Duodenal mucosa (tissue), 2 donors: ENCODE measurements at regions not wholly inside any gene's neighbourhood (a gene's known extent, or its start where the extent isn't known, plus 50 kb on each side); places are given as distances from the start of the nearest gene placed in this dataset.
A peak's percentile ranks its signal among the peaks of the same experiment; 100 is the strongest.

Source experiments
- H3K27ac ChIP-seq: one replicate; pipeline ENCODE4 v1.7.0; 2013; ENCODE audit warnings: low read depth, low read length
- H3K27me3 ChIP-seq, 2 donors: one replicate each; pipeline ENCODE4 v1.7.0; 2013; ENCODE audit warnings: low read length in 2 of 2, control low read depth in 1 of 2; ENCODE audit not compliant: insufficient read depth in 2 of 2, control insufficient read depth in 1 of 2
- H3K36me3 ChIP-seq, 2 donors: one replicate each; pipeline ENCODE4 v1.7.0; 2013; ENCODE audit warnings: low read length in 2 of 2, control low read depth in 1 of 2; ENCODE audit not compliant: insufficient read depth in 2 of 2, control insufficient read depth in 1 of 2
- H3K4me1 ChIP-seq, 2 donors: one replicate each; pipeline ENCODE4 v1.7.0; 2013; ENCODE audit warnings: low read length in 2 of 2, control low read depth in 1 of 2; ENCODE audit not compliant: insufficient read depth in 2 of 2, control insufficient read depth in 1 of 2
- H3K4me3 ChIP-seq, 2 donors: one replicate each; pipeline ENCODE4 v1.7.0; 2013; ENCODE audit warnings: low read length in 2 of 2, low read depth in 1 of 2
- H3K9ac ChIP-seq, 2 donors: one replicate each; pipeline ENCODE4 v1.7.0; 2013; ENCODE audit warnings: low read length in 2 of 2, low read depth in 1 of 2
- H3K9me3 ChIP-seq, 2 donors: one replicate each; pipeline ENCODE4 v1.7.0; 2013; ENCODE audit warnings: low read length in 2 of 2, control low read depth in 1 of 2; ENCODE audit not compliant: control insufficient read depth in 1 of 2

- Histone ChIP-seq H3K4me1 (peaks cover 47 to 49% of the 10 kb centered on the region in 2 donors), H3K27ac (no peak overlapping the region), H3K27me3 (no peaks in the 10 kb centered on the region), H3K36me3 (no peaks in the 10 kb centered on the region), H3K4me3 (peak overlapping the region in 1 of 2 donors; percentile 49), H3K9me3 (no peaks in the 10 kb centered on the region), H3K9ac (no peak overlapping the region)
Observed at GRCh38 chr2:226680719-226681118, 118.9 kb downstream of the IRS1 start.

DNA sequence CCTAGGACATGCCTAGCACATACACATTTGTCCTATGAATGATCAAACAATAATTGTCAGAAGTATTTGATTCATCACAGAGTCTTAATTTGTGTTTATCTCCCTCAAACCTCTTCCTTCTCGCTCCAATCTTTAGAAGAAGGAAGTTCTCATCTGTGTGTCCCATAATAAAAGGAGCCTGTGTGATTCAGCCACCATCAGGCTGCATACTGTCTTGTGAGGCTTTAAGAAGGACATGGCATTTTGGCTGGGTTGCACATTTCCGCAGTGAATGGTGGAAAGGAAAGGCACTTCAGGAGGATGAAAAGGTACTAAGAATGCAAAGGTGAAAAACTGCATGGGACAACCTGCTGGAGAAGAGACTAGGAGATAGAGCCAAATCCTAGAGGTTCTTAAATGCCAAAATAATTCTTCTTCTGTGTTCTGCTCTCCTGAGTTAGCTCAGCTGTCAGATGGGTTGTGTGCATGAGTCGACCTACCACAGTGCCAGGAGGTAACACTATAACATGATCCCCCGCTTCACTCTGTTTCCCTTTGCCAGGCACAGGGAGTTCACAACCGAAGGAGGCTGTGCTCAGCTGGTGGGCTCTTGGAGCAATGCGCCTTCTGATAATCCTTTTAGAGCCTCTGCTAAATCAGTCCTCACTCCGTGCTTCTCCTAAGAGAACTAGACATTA is 120.1 kb downstream of the IRS1 start:
- H3K36me3 ChIP-seq, result no peaks in the 10 kb centered on the region
- H3K4me1 ChIP-seq, result peaks cover 45 to 49% of the 10 kb centered on the region in 2 donors
- H3K9me3 ChIP-seq, result no peaks in the 10 kb centered on the region
- H3K4me3 ChIP-seq, result no peak overlapping the region
- no peak overlapping the region for H3K9ac ChIP-seq
- no peak overlapping the region for H3K27ac ChIP-seq
- no peaks in the 10 kb centered on the region for H3K27me3 ChIP-seq

DNA sequence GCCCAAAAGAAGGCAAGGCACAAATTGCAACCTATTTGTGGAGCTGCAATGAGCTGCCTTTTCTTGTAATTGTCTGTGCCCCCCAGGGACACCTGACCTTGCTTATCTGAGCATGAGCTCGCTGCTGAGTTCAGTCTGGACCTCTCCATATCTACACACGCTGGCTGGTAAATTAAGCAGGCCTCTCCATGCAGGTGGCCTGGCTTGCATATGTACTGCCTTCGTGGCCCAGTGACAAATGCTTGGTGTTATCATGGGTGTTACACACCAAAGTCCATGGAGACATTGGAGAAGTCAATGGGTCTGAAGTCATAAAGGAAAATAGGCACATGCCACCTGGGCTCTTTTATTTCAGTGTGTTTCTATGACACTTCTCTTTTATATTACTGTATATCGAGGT is 121.2 kb downstream of the IRS1 start:
- Histone ChIP-seq H3K9ac (no peak overlapping the region), H3K27me3 (no peaks in the 10 kb centered on the region), H3K4me3 (no peak overlapping the region), H3K36me3 (no peaks in the 10 kb centered on the region), H3K9me3 (no peaks in the 10 kb centered on the region), H3K4me1 (peaks cover 44 to 48% of the 10 kb centered on the region in 2 donors), H3K27ac (no peak overlapping the region)

- peaks cover 44 to 48% of the 10 kb centered on the region in 2 donors for H3K4me1 ChIP-seq
- no peaks in the 10 kb centered on the region for H3K36me3 ChIP-seq
- no peaks in the 10 kb centered on the region for H3K9me3 ChIP-seq
- no peak overlapping the region for H3K27ac ChIP-seq
- no peak overlapping the region for H3K9ac ChIP-seq
- no peak overlapping the region for H3K4me3 ChIP-seq
- H3K27me3 ChIP-seq, result no peaks in the 10 kb centered on the region
Observed at GRCh38 chr2:226677080-226677479, 122.5 kb downstream of the IRS1 start.

DNA sequence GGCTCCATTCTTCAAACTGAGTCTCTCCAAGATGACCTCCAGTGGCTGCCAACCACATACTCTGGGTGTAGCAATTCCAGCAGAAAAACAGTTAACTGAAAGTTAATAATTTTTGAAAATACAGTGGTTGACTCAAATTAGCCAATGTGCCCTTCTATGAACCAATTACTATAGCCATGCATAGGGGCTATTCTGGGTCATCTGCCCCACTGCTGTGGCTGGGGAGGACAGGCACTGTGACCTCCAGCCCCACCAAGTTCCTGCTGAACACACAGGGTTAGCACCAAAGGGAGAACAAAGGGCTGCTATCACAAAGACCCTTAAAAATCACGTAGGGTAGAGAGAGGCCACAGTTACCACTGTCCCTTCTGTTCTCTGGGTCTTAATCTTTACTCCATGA is 123.0 kb downstream of the IRS1 start:
- peaks cover 41 to 46% of the 10 kb centered on the region in 2 donors for H3K4me1 ChIP-seq
- no peaks in the 10 kb centered on the region for H3K27me3 ChIP-seq
- no peaks in the 10 kb centered on the region for H3K9me3 ChIP-seq
- no peaks in the 10 kb centered on the region for H3K36me3 ChIP-seq
- no peak overlapping the region for H3K4me3 ChIP-seq
- no peak overlapping the region for H3K9ac ChIP-seq
- no peak overlapping the region for H3K27ac ChIP-seq

- Histone ChIP-seq H3K4me1 (peaks cover 26 to 33% of the 10 kb centered on the region in 2 donors), H3K9me3 (no peaks in the 10 kb centered on the region), H3K4me3 (no peak overlapping the region), H3K27me3 (no peaks in the 10 kb centered on the region), H3K36me3 (no peaks in the 10 kb centered on the region), H3K9ac (no peak overlapping the region), H3K27ac (no peak overlapping the region)
Observed at GRCh38 chr2:226674123-226674522, 125.5 kb downstream of the IRS1 start.

DNA sequence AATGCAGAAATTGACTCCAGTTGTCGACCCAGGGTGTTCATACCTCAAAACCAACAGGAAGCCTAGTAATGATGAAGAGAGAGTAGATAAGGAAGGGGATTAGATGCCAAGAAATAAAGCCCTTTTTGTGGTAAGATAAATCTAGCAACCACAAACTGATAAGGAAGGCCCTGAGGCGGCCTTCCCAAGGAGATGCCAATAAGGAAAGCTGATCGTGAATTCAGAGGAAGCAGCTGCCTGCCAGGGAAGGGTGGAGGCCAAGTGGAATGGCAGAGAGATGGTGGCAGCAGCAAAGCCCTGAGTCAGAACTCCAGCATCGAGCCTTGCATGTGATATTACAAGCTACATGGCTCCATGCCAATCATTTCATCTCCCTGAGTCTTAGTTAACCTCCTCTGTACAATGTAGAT is 126.3 kb downstream of the IRS1 start:
- Histone ChIP-seq H3K4me1 (peaks cover 24 to 33% of the 10 kb centered on the region in 2 donors), H3K4me3 (no peak overlapping the region), H3K36me3 (no peaks in the 10 kb centered on the region), H3K9me3 (no peaks in the 10 kb centered on the region), H3K27me3 (no peaks in the 10 kb centered on the region), H3K27ac (no peak overlapping the region), H3K9ac (no peak overlapping the region)

GRCh38 chr2:226671141-226671676 is 128.4 kb downstream of the IRS1 start:
- no peaks in the 10 kb centered on the region for H3K27me3 ChIP-seq
- H3K9me3 ChIP-seq, result no peaks in the 10 kb centered on the region
- H3K4me1 ChIP-seq, result peaks cover 11 to 19% of the 10 kb centered on the region in 2 donors
- no peak overlapping the region for H3K4me3 ChIP-seq
- H3K27ac ChIP-seq, result no peak overlapping the region
- no peaks in the 10 kb centered on the region for H3K36me3 ChIP-seq
- no peak overlapping the region for H3K9ac ChIP-seq

DNA sequence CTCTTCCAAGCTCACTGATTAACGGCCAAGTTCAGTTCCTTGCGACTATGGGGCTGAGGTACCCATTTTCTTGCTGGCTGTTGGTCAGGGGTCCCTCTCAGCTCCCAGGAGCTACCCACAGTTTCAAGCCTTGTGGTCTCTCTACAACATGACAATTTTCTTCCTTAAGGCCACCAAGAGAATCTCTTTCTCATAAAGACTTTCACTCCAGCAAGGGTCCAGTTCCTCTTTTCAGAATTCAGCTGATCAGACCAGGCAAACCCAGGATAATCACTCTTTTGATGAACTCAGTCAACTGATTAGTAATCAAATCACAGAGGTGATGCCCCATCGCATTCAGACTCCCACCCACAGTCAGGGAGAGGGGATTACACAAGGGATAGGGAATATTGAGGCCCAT is 129.7 kb downstream of the IRS1 start:
- Histone ChIP-seq H3K27me3 (no peaks in the 10 kb centered on the region), H3K4me1 (peaks cover 11 to 19% of the 10 kb centered on the region in 2 donors), H3K4me3 (no peak overlapping the region), H3K9ac (no peak overlapping the region), H3K36me3 (no peaks in the 10 kb centered on the region), H3K9me3 (no peaks in the 10 kb centered on the region), H3K27ac (no peak overlapping the region)

DNA sequence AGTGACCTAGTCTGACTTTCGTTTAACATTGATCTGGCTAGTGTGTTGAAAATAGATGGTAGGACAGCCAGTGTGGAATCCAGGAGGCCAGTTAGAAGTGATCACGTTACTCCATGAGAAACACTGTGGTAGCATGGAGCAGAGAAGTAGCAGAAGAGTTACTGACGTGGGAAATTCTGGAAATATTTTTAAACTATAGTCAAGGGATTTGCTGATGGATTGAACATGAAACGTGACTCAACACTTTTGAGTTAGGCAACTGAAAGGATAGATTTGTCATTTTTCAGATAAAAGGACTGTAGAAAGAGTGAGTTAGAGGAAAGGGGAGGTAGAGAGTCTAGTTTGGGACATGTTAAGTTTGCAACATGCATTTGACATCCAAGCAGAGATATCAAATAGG is 130.4 kb downstream of the IRS1 start:
- no peaks in the 10 kb centered on the region for H3K9me3 ChIP-seq
- H3K36me3 ChIP-seq, result no peaks in the 10 kb centered on the region
- peaks cover 11 to 19% of the 10 kb centered on the region in 2 donors for H3K4me1 ChIP-seq
- no peak overlapping the region for H3K4me3 ChIP-seq
- no peak overlapping the region for H3K27ac ChIP-seq
- H3K27me3 ChIP-seq, result no peaks in the 10 kb centered on the region
- H3K9ac ChIP-seq, result no peak overlapping the region
